HG02759 (cell line): ENCODE measurements at regions not wholly inside any gene's neighbourhood (a gene's known extent, or its start where the extent isn't known, plus 50 kb on each side); places are given as distances from the start of the nearest gene placed in this dataset.

Experiments used
- ATAC-seq: cut with Tn5 transposase; IDR thresholded peaks from one replicate; pipeline ENCODE4 v1.9.1; 2021; ENCODE audit warnings: mild to moderate bottlenecking, moderate library complexity; ENCODE audit not compliant: unreplicated experiment

DNA sequence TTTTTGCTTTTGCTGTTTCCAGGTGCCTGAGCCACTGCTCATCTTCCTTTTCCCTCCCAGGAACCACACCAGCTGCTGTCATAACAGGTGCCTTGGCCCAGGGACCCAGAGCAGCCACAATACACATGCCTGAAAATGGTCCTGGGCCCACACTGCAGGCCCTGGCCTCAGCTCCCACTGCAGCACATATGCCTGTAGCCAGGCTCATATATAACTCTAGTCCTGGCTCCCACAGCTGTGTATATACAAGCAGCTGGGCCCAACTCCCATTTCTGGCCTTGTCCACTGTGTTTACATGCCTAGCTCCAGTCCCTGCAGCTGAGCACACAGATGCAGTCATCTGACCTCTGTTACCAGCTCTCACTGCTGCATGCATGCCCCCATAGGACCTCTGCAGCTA lies 930.5 kb downstream of the ADGRL3 start:
- no peak for ATAC-seq

DNA sequence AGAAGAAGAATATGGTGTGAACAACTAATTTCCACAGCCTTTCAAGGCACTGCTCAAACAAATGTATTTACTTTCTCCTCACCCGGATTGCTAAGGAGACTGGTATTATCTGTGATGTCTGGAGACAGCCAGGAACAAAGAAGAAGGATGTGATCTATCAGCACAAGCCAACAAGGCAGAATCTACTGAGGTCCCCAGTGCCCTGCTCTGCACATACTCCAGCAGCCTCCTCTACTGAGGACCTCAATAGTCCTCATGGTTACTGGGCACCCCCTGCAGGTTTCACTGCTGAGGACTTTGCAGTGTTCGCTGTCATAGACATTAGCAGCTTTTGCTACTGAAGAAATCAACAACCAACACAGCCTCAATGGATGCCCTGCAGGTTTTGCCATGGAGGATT lies 930.1 kb downstream of the ADGRL3 start:
- no peak for ATAC-seq
